IMR-90 (cell line): ENCODE measurements at regions not wholly inside any gene's neighbourhood (a gene's known extent, or its start where the extent isn't known, plus 50 kb on each side); places are given as distances from the start of the nearest gene placed in this dataset.

ENCODE experiments used
- ATAC-seq: fragments of 200-7000 bp; cut with Tn5 transposase; 2 replicates; pipeline ENCODE4 v1.9.1; 2020; ENCODE audit warnings: low read depth, mild to moderate bottlenecking, moderate library complexity
- BruUV-seq: library from RNA; stranded (reverse); fragments of 400-500 nt; replicated peaks from 2 replicates; lab custom pipeline; 2021; lab: Mats Ljungman, UMichigan
- CTCF ChIA-PET: fragments of 300-600 bp; formaldehyde crosslinking; extraction: SDS; loops from one replicate; lab custom pipeline; 2021; ENCODE audit warnings: antibody characterized with exemption; lab: Yijun Ruan, JAX
- POLR2A ChIA-PET: fragments of 300-600 bp; sonication (Branson Sonifier 250); formaldehyde crosslinking; loops from one replicate; lab custom pipeline; 2022; ENCODE audit warnings: antibody characterized with exemption; ENCODE audit not compliant: unreplicated experiment; lab: Charles Lee
- DNase-seq: peaks from one replicate; pipeline ENCODE4 v3.0.0; 2013
- H2AFZ ChIP-seq: replicated peaks from 2 replicates; pipeline ENCODE3; 2013; ENCODE audit warnings: low read length, mild to moderate bottlenecking; ENCODE audit not compliant: poor library complexity
- H2AK5ac ChIP-seq: 2 replicates; pipeline ENCODE4 v1.6.1; 2013; ENCODE audit warnings: low read depth, low read length, inconsistent platforms
- H2AK9ac ChIP-seq: replicated peaks from 2 replicates; pipeline ENCODE3; 2013; ENCODE audit warnings: mild to moderate bottlenecking, low read depth, low read length, moderate library complexity; ENCODE audit not compliant: poor library complexity
- H2BK120ac ChIP-seq: 2 replicates; pipeline ENCODE4 v1.6.1; 2013; ENCODE audit warnings: low read depth, low read length, inconsistent platforms
- H2BK15ac ChIP-seq: 3 replicates; pipeline ENCODE4 v1.6.1; 2013; ENCODE audit warnings: low read depth, low read length, inconsistent platforms
- H2BK20ac ChIP-seq: 2 replicates; pipeline ENCODE4 v1.6.1; 2013; ENCODE audit warnings: low read depth, mild to moderate bottlenecking, inconsistent platforms, low read length, moderate library complexity
- H2BK5ac ChIP-seq: 2 replicates; pipeline ENCODE4 v1.6.1; 2013; ENCODE audit warnings: mild to moderate bottlenecking, low read depth, low read length, inconsistent platforms; ENCODE audit not compliant: poor library complexity, severe bottlenecking
- H3K14ac ChIP-seq: replicated peaks from 2 replicates; pipeline ENCODE4 v1.6.1; 2013; ENCODE audit warnings: low read depth, low read length, inconsistent platforms
- H3K18ac ChIP-seq: 2 replicates; pipeline ENCODE4 v1.6.1; 2013; ENCODE audit warnings: low read depth, low read length, control low read depth
- H3K23ac ChIP-seq: 2 replicates; pipeline ENCODE4 v1.6.1; 2013; ENCODE audit warnings: low read depth, low read length, inconsistent platforms
- H3K27ac ChIP-seq: 2 replicates; pipeline ENCODE4 v1.5.1; 2013; ENCODE audit warnings: mild to moderate bottlenecking, control low read depth, low read length; ENCODE audit not compliant: insufficient read depth
- H3K27me3 ChIP-seq: 2 replicates; pipeline ENCODE4 v1.6.1; 2013; ENCODE audit warnings: low read length; ENCODE audit not compliant: control insufficient read depth, insufficient read depth
- H3K36me3 ChIP-seq: 2 replicates; pipeline ENCODE4 v1.6.1; 2013; ENCODE audit warnings: low read length, mixed read lengths; ENCODE audit not compliant: control insufficient read depth, insufficient read depth
- H3K4ac ChIP-seq: 2 replicates; pipeline ENCODE4 v1.6.1; 2013; ENCODE audit warnings: low read depth, low read length, inconsistent platforms
- H3K4me1 ChIP-seq: 2 replicates; pipeline ENCODE4 v1.6.1; 2013; ENCODE audit warnings: low read length, mixed read lengths; ENCODE audit not compliant: control insufficient read depth, insufficient read depth
- H3K4me2 ChIP-seq: 2 replicates; pipeline ENCODE4 v1.6.1; 2013; ENCODE audit warnings: low read depth, mild to moderate bottlenecking, control low read depth, low read length, moderate library complexity
- H3K4me3 ChIP-seq: 2 replicates; pipeline ENCODE4 v1.5.1; 2013; ENCODE audit warnings: low read depth, mild to moderate bottlenecking, control low read depth, low read length, moderate library complexity; ENCODE audit not compliant: insufficient read depth
- H3K56ac ChIP-seq: 2 replicates; pipeline ENCODE4 v1.6.1; 2013; ENCODE audit warnings: low read length, inconsistent platforms; ENCODE audit not compliant: insufficient read depth; ENCODE audit errors: extremely low read depth
- H3K79me1 ChIP-seq, 2 experiments: 2 replicates each; pipeline ENCODE4 v1.6.1; 2013; ENCODE audit warnings: low read length in 2 of 2, inconsistent platforms in 1 of 2, low read depth in 1 of 2
- H3K9ac ChIP-seq: 2 replicates; pipeline ENCODE4 v1.6.1; 2013; ENCODE audit warnings: low read depth, low read length, control low read depth
- H3K9me1 ChIP-seq: 2 replicates; pipeline ENCODE4 v1.6.1; 2013; ENCODE audit warnings: low read length, inconsistent platforms; ENCODE audit not compliant: insufficient read depth
- H3K9me3 ChIP-seq: 2 replicates; pipeline ENCODE4 v1.6.1; 2013; ENCODE audit warnings: low read length; ENCODE audit not compliant: control insufficient read depth, insufficient read depth
- H4K20me1 ChIP-seq: 2 replicates; pipeline ENCODE4 v1.6.1; 2013; ENCODE audit warnings: low read length, inconsistent platforms; ENCODE audit not compliant: insufficient read depth
- H4K5ac ChIP-seq: 2 replicates; pipeline ENCODE4 v1.6.1; 2013; ENCODE audit warnings: mild to moderate bottlenecking, low read depth, low read length, control low read depth
- H4K8ac ChIP-seq, 2 experiments: 2 replicates each; pipeline ENCODE4 v1.6.1; 2013; ENCODE audit warnings: low read depth in 2 of 2, low read length in 2 of 2, control low read depth in 1 of 2, inconsistent platforms in 1 of 2
- H4K91ac ChIP-seq: 2 replicates; pipeline ENCODE4 v1.6.1; 2013; ENCODE audit warnings: low read depth, low read length, inconsistent platforms; ENCODE audit not compliant: insufficient read depth
- BHLHE40 ChIP-seq: fragments of 150-350 bp; IDR thresholded peaks from 2 replicates; pipeline ENCODE4 v1.6.1; 2016; ENCODE audit warnings: mild to moderate bottlenecking, low read depth, low read length
- CEBPB ChIP-seq: IDR thresholded peaks from 2 replicates; pipeline ENCODE4 v1.6.1; 2012; ENCODE audit warnings: low read depth, low read length, improper control_type of control experiment
- ELK1 ChIP-seq: fragments of 150-350 bp; IDR thresholded peaks from 2 replicates; pipeline ENCODE4 v1.6.1; 2016; ENCODE audit warnings: low read depth, mild to moderate bottlenecking, low read length, moderate library complexity, borderline replicate concordance
- MAFK ChIP-seq: IDR thresholded peaks from 2 replicates; pipeline ENCODE4 v1.6.1; 2012; ENCODE audit warnings: low read depth, low read length, improper control_type of control experiment
- MXI1 ChIP-seq: IDR thresholded peaks from 2 replicates; pipeline ENCODE4 v1.6.1; 2012; ENCODE audit warnings: low read depth, mild to moderate bottlenecking, low read length, moderate library complexity, borderline replicate concordance
- RCOR1 ChIP-seq: IDR thresholded peaks from 2 replicates; pipeline ENCODE4 v1.6.1; 2012; ENCODE audit warnings: mild to moderate bottlenecking, low read length, improper control_type of control experiment; ENCODE audit not compliant: insufficient replicate concordance
- SMC3 ChIP-seq: fragments of 150-350 bp; IDR thresholded peaks from 2 replicates; pipeline ENCODE4 v1.6.1; 2016; ENCODE audit warnings: low read depth, mild to moderate bottlenecking, antibody characterized with exemption, low read length, moderate library complexity
- USF2 ChIP-seq: fragments of 150-350 bp; IDR thresholded peaks from 2 replicates; pipeline ENCODE4 v1.6.1; 2017; ENCODE audit warnings: mild to moderate bottlenecking, antibody characterized with exemption, low read length, low read depth
- WGBS, 2 experiments: methylation state at CpG; one replicate each; pipeline versions ENCODE4 v1.1.5 to v1.1.7; 2013; ENCODE audit warnings: missing lambda C conversion rate in 2 of 2; ENCODE audit not compliant: insufficient read length in 1 of 2; ENCODE audit errors: extremely low coverage in 2 of 2; 5-methylcytosine and 5-hydroxymethylcytosine counted together
- dilution Hi-C: fragments of 300-500 bp; cut with HindIII; formaldehyde crosslinking; loops from one replicate; pipeline ENCODE4 v1.14.3; 2018; ENCODE audit warnings: low sequenced_read_pairs; ENCODE audit not compliant: unreplicated experiment
- in situ Hi-C: fragments of 300-500 bp; cut with MboI; formaldehyde crosslinking; loops from 3 replicates; pipeline ENCODE4 v1.14.3; 2019; ENCODE audit warnings: low sequenced_read_pairs, inconsistent platforms, mixed read lengths
- intact Hi-C: fragments of 100-400 bp; cut with micrococcal nuclease; formaldehyde crosslinking; loops from 2 replicates; pipeline ENCODE4 v1.10.0; 2022

- H3K27ac ChIP-seq = no peak overlapping the region
- no peak overlapping the region for H4K91ac ChIP-seq
- no peaks in the 10 kb centered on the region for H3K79me1 ChIP-seq
- H3K4ac ChIP-seq = no peak overlapping the region
- no peaks in the 10 kb centered on the region for H3K4me1 ChIP-seq
- no TSS peak for BruUV-seq
- H4K5ac ChIP-seq = no peak overlapping the region
- dilution Hi-C loops (no loop called here), in situ Hi-C loops (no loop called here), intact Hi-C loops (no loop called here)
- ATAC-seq = no peak
- no peaks in the 10 kb centered on the region for H4K20me1 ChIP-seq
- H3K14ac ChIP-seq = no peak overlapping the region
- H3K9me3 ChIP-seq = peaks cover 4% of the 10 kb centered on the region; the same call in 1 of the 2 replicates
- no peaks in the 10 kb centered on the region for H3K27me3 ChIP-seq
- H3K23ac ChIP-seq = no peak overlapping the region
- H2BK120ac ChIP-seq = no peak overlapping the region
- H3K18ac ChIP-seq = no peak overlapping the region
- H2BK5ac ChIP-seq = no peak overlapping the region
- H2AK9ac ChIP-seq = no peak overlapping the region
- H3K4me2 ChIP-seq = no peak overlapping the region
- no peak overlapping the region for H2BK20ac ChIP-seq
- WGBS, 2 experiments = no CpG with 5 or more reads among the region's 6 CpGs
- H3K36me3 ChIP-seq = no peaks in the 10 kb centered on the region
- H3K56ac ChIP-seq = no peak overlapping the region
- ChIA-PET POLR2A (no interaction called here), CTCF (no interaction called here)
- no peak for DNase-seq
- no peak overlapping the region for H4K8ac ChIP-seq
- no peak overlapping the region for H3K4me3 ChIP-seq
- H2AFZ ChIP-seq = no peak overlapping the region
- no peak overlapping the region for H2AK5ac ChIP-seq
- no peak overlapping the region for H3K9ac ChIP-seq
- no peak for TF ChIP-seq ELK1
- TF ChIP-seq BHLHE40 = no peak
- TF ChIP-seq CEBPB = no peak
- no peak for TF ChIP-seq MXI1
- no peak for TF ChIP-seq RCOR1
- no peak for TF ChIP-seq SMC3
- no peak for TF ChIP-seq USF2
- TF ChIP-seq MAFK = no peak
- H2BK15ac ChIP-seq = no peak overlapping the region
- no peaks in the 10 kb centered on the region for H3K9me1 ChIP-seq
Observed at GRCh38 chr4:159735281-159736207, 632.7 kb downstream of the RAPGEF2 start.
